Testis (tissue), 2 donors: ENCODE measurements at regions not wholly inside any gene's neighbourhood (a gene's known extent, or its start where the extent isn't known, plus 50 kb on each side); places are given as distances from the start of the nearest gene placed in this dataset.

ENCODE experiments used
- POLR2A ChIP-seq: fragments of 450-650 bp; IDR thresholded peaks from one replicate; pipeline ENCODE4 v1.6.1; 2017; ENCODE audit warnings: antibody characterized with exemption, mild to moderate bottlenecking, moderate library complexity
- TF ChIP-seq, protein P1 (sequence below), 3 experiments: fragments of 450-650 bp in 2 of 3; fragments of 200-600 bp in 1 of 3; sonication (generic) in 1 of 3; IDR thresholded peaks; one replicate each; pipeline ENCODE4 v1.5.1; 2016 to 2019; ENCODE audit warnings: antibody characterized with exemption in 3 of 3, mild to moderate bottlenecking in 2 of 3, moderate library complexity in 1 of 3

- TF ChIP-seq, protein P1, sequence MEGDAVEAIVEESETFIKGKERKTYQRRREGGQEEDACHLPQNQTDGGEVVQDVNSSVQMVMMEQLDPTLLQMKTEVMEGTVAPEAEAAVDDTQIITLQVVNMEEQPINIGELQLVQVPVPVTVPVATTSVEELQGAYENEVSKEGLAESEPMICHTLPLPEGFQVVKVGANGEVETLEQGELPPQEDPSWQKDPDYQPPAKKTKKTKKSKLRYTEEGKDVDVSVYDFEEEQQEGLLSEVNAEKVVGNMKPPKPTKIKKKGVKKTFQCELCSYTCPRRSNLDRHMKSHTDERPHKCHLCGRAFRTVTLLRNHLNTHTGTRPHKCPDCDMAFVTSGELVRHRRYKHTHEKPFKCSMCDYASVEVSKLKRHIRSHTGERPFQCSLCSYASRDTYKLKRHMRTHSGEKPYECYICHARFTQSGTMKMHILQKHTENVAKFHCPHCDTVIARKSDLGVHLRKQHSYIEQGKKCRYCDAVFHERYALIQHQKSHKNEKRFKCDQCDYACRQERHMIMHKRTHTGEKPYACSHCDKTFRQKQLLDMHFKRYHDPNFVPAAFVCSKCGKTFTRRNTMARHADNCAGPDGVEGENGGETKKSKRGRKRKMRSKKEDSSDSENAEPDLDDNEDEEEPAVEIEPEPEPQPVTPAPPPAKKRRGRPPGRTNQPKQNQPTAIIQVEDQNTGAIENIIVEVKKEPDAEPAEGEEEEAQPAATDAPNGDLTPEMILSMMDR (IDR thresholded peaks at IDR 0.05) = no peak
- TF ChIP-seq POLR2A = no peak
These were observed 82.7 kb upstream of the CXXC4 start for GRCh38 chr4:104577405-104577804.
